Uterus (tissue), 2 donors: ENCODE measurements at regions not wholly inside any gene's neighbourhood (a gene's known extent, or its start where the extent isn't known, plus 50 kb on each side); places are given as distances from the start of the nearest gene placed in this dataset.
"Not testable (repeated sequence)": the region's sequence is repeated elsewhere in the genome, so short reads cannot be mapped to it uniquely, and the experiment has no call there.

Experiments used
- POLR2A ChIP-seq, 2 donors: fragments of 450-650 bp; IDR thresholded peaks; one replicate each; pipeline ENCODE4 v1.6.1; 2016; ENCODE audit warnings: antibody characterized with exemption in 2 of 2, mild to moderate bottlenecking in 1 of 2, moderate library complexity in 1 of 2
- TF ChIP-seq, protein P1 (sequence below), 4 experiments: fragments of 200-600 bp in 2 of 4; fragments of 450-650 bp in 2 of 4; sonication (generic) in 2 of 4; IDR thresholded peaks; one replicate each; pipeline ENCODE4 v1.5.1; 2016 to 2019; ENCODE audit warnings: antibody characterized with exemption in 4 of 4, mild to moderate bottlenecking in 2 of 4, moderate library complexity in 1 of 4

DNA sequence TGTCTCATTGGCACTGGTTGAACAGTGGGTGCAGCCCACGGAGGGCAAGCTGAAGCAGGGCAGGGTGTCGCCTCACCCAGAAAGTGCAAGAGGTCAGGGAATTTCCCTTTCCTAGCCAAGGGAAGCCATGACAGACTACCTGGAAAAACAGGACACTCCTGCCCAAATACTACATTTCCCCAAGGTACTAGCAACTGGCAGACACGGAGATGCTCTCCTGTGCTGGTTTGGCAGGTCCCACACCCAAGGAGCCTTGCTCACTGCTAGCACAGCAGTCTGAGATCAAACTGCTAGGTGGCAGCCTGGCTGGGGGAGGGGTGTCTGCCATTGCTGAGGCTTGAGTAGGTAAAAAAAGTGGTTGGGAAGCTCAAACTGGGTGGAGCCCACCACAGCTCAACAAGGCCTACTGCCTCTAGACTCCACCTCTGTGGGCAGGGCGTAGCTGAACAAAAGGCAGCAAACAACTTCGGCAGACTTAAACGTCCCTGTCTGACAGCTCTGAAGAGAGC is 382.7 kb upstream of the NMUR2 start:
- not testable (repeated sequence) for TF ChIP-seq POLR2A (IDR thresholded peaks at IDR 0.05)
- TF ChIP-seq, protein P1, sequence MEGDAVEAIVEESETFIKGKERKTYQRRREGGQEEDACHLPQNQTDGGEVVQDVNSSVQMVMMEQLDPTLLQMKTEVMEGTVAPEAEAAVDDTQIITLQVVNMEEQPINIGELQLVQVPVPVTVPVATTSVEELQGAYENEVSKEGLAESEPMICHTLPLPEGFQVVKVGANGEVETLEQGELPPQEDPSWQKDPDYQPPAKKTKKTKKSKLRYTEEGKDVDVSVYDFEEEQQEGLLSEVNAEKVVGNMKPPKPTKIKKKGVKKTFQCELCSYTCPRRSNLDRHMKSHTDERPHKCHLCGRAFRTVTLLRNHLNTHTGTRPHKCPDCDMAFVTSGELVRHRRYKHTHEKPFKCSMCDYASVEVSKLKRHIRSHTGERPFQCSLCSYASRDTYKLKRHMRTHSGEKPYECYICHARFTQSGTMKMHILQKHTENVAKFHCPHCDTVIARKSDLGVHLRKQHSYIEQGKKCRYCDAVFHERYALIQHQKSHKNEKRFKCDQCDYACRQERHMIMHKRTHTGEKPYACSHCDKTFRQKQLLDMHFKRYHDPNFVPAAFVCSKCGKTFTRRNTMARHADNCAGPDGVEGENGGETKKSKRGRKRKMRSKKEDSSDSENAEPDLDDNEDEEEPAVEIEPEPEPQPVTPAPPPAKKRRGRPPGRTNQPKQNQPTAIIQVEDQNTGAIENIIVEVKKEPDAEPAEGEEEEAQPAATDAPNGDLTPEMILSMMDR (IDR thresholded peaks at IDR 0.05) = not testable (repeated sequence)
